Globus pallidus (tissue), 1 donor: ENCODE measurements at regions not wholly inside any gene's neighbourhood (a gene's known extent, or its start where the extent isn't known, plus 50 kb on each side); places are given as distances from the start of the nearest gene placed in this dataset.

Source experiments
- DNase-seq: peaks from one replicate; pipeline ENCODE4 v3.0.0-alpha.2; 2015; ENCODE audit warnings: low spot score

DNA sequence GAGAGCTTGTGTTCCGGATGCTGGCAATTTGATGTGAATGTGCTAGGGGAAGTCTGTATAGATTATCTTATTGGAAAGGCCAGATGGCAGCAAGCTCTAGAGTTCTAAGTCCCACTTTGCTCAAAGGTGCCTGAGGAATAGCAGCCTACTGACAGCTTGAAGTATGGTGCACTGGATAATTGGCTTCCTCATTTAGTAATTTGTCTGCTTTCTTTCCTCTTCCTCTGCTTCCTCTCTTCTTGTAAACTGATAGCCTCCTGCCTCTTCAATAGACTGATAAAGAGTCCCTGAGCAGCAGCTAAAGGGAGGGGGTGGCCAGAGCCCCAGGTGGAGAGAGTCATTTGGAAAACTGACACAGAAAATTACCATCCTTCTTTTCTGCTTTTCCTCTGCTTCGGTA is 177.3 kb downstream of the FGF1 start:
- DNase-seq: no peak

DNA sequence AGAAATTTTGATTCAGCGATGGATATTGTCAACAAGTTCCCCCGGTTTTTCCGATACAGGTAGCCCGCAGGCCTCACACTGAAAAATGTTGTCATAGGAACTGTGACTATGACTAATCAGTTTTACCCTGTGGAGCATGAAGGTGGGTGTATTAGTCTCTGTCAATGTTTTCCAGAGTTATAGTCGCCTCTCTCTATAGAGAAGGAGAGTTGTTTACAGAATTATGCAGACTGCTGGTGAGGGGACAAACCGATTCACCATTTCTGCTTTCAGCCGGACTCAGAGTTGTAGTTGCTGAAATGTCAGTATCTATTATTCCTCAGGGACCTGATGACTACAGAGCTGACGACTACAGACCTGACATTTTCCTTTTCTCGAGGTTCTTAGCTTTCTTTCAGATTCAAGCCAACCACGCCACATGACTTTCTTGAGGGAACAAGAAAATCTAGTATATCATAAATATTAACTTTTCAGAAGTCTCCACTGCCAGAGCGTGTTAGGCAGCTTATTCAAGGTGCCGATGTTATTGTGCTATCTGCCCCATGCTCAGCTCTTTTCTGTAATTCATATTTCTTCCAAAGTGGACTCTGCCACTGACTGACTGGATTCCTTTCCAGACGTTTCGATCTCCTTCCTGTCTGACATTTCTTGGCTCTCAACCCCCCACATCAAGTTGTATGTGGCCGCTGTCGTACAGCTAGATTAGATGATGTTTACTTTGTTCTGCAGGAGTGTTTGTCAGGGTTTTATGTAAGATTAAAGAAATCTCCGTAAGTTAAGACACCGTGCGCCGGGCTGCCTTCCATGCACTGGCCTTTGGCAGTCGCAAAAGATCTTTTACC is 178.1 kb downstream of the FGF1 start:
- no peak for DNase-seq

DNA sequence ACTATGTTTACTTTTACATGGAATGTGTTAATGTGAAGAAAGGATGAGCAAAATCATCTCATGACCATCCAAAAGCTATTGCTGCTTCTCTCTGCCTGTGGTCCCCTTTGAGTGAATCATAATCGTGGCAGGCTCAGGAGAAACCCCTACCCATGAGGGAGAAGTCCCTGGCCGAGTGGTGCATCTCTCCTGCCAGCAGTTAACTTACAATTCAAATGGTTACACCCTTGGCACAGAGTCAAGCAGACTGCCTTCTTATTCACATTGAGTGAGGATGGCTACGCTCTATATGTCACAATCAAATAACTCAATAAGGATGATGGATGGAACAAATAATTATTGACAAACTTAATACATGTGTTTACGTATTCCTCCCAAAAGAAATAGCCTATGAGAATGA is 179.1 kb downstream of the FGF1 start:
- DNase-seq: no peak

DNA sequence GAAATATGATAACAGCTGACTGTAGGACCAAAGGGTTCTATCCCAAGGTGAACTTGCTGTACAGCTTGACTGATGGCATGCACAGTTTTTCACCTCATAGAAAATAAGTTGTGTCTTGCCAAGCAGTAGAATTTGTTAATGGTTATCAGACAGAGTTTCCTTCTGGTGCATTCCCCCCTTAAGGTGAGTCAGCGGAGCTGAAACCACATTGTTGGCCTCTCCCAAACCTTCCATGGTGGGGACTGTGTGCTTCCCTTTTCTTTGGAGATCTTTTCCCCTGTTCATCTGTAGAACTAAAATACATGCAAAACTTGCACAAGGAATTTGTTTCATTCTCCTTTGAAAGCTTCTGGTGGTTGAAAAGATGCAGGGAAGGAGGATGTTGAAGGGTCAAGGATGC is 179.8 kb downstream of the FGF1 start:
- no peak for DNase-seq

GRCh38 chr5:142501890-142502289 is 177.1 kb upstream of the SPRY4 start:
- no peak for DNase-seq

DNA sequence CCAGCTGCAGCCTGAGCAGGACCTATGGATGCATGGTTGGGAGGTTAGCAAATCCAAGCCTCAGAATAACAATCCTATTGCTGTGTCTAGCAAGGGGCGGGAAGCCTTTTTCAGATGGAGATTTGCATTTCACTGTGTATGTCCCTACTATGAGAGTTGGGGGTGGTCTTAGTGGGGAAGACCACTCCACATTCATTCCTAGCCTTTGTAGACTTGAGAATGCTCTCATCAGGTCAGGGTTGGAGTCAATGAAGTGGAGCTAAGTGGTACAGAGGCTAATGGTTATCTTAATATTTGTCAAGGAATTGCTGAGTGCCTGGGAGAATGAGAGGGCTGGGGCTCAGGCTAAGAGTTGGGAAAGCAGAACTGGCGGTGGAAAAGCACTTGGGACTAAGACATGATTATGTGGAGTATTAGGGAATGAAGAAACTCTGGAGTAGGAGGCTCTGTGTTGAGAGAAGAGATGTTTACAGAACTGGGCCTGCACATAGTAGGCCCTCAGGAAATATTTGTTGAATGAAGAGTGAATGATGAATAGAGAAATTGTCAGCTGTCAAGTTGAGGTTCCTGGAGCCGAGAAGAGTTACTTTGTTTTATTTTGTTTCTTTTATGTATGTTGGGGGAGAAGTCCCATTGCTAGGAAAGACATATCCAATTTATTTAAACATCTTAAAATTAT is 175.5 kb upstream of the SPRY4 start:
- DNase-seq: no peak

DNA sequence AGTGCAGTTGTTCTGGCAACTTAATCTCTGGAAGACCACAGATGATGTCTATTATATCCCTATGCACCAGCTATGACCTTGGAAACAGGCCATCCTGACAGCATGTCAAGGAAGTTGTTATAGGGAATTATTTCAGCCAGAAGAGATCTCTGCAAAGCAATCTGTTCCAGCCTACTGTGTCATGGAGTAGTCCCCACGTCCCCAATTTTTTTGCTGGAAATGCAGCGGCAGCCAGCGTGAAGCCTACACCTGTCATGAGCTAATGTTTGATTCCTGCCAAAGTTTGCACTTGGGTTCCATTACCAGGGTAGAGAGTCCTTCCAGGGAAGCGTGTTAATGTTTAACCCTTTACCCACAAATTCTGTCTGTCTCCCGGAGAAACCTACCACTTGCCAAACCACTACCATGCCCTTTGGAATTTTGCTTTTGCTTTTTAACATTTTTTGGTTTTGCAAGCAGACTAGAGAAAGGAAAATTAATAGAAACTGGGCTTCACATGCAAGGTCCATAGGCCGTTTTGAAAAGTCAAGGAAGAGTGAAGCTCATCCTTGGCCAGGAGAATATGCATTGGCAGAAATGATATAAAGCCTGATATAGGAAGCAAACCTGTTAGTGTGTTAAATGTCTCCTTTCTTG is 174.9 kb upstream of the SPRY4 start:
- no peak for DNase-seq

DNA sequence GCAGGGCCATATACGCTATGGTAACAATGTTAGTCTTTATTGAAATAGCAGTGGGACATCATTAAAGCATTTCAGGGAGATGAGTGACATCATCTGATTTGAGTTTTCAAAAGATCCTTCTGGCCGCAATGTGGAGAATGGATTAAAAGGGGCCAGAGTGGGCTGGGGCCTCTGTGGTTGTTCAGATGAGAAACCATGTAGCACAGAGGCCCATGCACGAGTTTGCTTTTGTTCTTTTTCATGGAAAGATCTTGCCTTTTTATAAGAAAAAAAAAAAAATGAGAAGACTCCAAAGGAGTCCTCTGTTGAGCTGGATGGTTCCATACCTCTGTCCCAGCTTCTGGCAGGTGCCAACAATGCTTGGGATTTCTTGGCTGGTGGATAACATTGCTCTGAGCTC is 173.5 kb upstream of the SPRY4 start:
- no peak for DNase-seq

GRCh38 chr5:142495531-142495930 is 170.7 kb upstream of the SPRY4 start:
- no peak for DNase-seq

DNA sequence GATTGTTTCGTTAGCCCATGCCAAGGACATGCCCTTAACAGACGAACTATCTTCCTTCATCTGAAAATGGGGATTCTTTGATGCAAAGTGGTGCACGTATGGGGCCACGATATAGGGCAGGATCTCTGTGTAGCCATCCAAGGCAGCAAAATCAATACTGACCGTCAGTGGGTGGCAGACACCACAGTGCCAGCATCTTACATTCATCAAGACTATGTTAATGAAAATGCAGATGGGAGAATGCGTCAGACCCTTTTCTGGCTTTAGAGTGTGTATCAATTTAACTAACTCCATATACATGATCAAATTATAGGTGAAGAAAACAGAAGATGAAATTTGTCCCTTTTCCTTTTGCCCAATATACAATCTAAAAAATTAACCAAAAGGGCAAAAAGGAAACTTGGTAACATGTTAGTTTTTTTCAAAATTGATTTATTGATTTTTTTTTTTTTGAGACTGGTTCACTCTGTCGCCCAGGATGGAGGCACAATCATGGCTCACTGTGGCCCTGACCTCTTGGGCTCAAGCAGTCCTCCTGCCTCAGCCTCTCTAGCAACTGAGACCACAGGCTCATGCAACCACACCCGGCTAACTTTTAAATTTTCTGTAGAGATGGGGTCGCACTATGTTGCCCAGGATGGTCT is 169.2 kb upstream of the SPRY4 start:
- DNase-seq: no peak

DNA sequence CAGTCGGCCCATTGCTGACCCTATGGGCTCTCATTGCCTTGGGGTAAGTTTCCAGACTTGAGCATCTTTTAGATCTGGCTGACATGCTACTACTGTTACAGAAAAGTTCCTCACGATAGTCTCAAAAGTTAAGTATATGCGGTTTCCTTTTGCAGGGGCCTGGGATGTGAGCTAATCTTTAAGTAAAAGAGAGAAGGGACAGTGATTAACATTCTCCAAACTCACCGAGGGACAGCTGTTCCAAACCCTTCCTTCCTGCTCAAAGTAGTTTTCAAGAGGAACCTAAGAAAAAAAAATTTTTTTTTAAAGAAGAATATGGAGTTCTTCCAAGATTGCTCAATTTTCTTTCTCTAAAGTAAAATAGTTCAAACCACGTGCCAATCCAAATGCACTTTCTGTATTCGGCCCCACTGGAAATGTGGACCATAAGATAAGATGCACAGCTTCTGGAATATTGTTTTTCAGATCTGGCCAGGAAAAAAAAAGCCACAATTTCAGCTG is 168.0 kb upstream of the SPRY4 start:
- DNase-seq: no peak

DNA sequence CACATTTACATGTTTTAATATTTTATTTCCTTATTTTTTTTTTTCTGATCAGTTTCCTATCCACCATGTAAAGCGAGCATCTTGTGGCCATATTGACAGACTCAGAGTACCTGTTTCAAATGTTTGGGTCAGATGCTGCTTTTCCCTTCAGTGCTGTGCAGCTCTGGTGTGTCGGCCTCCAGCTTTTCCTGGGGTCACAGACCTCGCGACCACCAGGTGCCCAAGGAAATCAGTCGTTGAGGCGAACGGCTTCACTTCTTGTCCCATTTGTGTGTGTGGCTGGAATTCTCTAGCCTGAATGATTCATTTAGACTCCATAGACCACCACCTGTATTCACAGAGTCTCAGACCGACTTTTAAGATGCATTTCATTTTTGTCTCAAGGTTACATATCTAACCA is 166.9 kb upstream of the SPRY4 start:
- no peak for DNase-seq

- peak; percentile 76 for DNase-seq
Observed at GRCh38 chr5:142491270-142491669, 166.4 kb upstream of the SPRY4 start.

DNA sequence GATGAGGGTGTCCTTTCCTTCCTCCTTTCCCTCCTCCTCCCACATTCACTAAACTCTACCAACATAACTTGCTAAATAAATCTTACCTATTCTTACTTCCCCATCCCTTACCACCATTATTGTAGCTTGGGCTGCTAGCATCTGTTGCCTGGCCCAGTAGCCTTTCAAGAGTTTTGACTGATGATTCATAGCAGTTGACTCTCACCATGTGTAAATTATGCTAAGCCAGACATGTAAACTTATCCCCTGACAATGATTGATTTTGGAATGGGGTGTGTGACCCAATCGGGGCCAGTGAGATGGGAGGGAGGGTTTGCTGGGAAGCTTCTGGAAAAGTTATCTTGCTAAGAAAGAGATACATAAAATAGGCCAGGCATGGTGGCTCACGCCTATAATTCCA is 161.8 kb upstream of the SPRY4 start:
- no peak for DNase-seq

DNA sequence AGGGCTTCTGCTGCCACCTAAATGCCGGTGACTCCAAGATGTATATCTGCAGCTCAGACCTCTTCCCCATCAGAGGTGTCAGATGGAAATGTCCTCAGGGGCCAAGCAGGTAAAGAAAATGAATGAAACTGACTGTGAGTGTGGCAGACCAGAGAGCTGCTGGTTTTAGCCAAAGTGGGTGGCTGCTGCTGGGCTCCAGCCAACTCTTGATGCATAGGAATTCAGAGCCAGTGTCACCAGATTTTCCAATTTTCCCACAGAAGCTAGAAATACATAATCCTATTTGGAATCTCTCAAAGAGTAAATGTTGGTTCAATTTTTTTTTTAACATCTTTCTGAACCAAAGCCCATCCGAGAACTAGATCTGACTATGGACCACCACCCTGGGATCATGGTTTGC is 161.2 kb upstream of the SPRY4 start:
- DNase-seq: no peak

- no peak for DNase-seq
Observed at GRCh38 chr5:142484821-142485387, 160.1 kb upstream of the SPRY4 start.

GRCh38 chr5:142482207-142482606 is 157.4 kb upstream of the SPRY4 start:
- no peak for DNase-seq

DNA sequence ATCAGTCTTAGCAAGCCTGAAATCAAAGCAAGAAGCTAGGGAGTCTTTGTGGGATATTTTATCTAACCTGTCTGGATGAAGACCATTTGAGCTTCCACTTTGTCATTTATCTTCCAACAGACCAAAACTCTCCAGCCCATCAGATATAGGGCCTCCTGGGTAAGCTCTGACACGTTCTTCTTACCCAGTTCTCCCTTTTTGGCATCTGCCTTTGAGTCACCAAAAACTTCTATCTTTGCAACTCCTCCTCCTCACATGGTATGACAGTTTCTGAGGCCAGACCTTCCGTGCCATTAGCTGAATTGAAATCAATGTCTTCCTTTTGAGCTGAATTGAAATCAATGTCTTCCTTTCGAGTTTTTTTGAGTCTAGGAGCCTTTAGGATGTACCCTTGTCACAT is 156.6 kb upstream of the SPRY4 start:
- DNase-seq: no peak

GRCh38 chr5:142479854-142480519 is 155.2 kb upstream of the SPRY4 start:
- no peak for DNase-seq

GRCh38 chr5:142479150-142479549 is 154.3 kb upstream of the SPRY4 start:
- no peak for DNase-seq

- no peak for DNase-seq
Observed at GRCh38 chr5:142478113-142478512, 153.3 kb upstream of the SPRY4 start.

DNA sequence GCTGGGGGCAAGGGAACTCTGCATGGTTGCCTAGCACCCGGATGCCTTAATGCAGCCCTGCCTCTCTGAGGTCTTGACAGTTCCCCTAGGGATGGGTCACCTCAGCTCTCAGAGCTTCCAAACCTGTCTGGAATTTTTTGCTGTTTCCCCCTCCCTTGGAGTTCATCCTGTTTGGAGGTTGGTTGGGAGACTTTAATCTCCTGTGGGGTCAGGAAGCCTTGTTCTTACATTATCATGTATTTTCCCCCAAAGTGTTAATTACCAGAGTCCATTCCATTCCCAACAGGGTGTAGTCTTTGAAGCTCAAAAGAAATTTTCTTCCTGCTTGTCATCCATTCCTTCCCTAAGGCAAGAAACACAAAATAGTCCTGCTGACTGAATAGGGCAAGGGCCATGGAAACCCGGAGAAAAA is 150.3 kb upstream of the SPRY4 start:
- no peak for DNase-seq
